ENCODE measurements at regions not wholly inside any gene's neighbourhood (a gene's known extent, or its start where the extent isn't known, plus 50 kb on each side); places are given as distances from the start of the nearest gene placed in this dataset.

- no peak for ATAC-seq
- no peak overlapping the region for H3K4me3 Mint-ChIP-seq
- no peaks in the 10 kb centered on the region for H3K36me3 Mint-ChIP-seq (ENCODE audit: low read depth)
- DNase-seq: no peak
- H3K27ac Mint-ChIP-seq: no peak overlapping the region
- H3K4me1 Mint-ChIP-seq: no peaks in the 10 kb centered on the region
- peaks cover 10% of the 10 kb centered on the region for H3K9me3 Mint-ChIP-seq
- no peaks in the 10 kb centered on the region for H3K27me3 Mint-ChIP-seq
Measured at GRCh38 chr18:29062921-29063320, 886.0 kb upstream of the CDH2 start.

DNA sequence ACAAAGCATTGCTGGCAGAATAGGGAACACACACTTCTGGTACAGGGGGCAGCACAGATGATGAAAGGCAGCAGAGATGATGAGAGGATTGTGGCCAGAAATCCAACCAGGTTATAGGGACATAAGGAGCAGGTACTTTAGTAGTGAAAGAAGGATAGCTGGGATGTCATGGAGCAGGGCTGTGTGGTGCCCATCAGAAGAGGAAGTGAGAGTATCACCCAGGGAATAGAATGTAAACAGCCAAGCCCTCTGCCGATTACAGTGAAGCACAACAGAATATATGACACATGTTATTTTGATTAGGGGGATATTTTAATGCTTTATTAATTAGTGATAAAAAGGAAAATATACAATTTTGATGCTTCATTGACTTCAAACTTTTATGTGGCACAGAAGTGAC, 883.4 kb upstream of the CDH2 start:
- H3K36me3 Mint-ChIP-seq (ENCODE audit: low read depth): no peaks in the 10 kb centered on the region
- H3K27me3 Mint-ChIP-seq: no peaks in the 10 kb centered on the region
- H3K4me1 Mint-ChIP-seq: no peaks in the 10 kb centered on the region
- peaks cover 13% of the 10 kb centered on the region for H3K9me3 Mint-ChIP-seq
- no peak overlapping the region for H3K4me3 Mint-ChIP-seq
- DNase-seq (no peak), ATAC-seq (no peak)
- no peak overlapping the region for H3K27ac Mint-ChIP-seq

GRCh38 chr18:29057703-29058102, 880.8 kb upstream of the CDH2 start:
- Mint-ChIP-seq H3K4me3 (no peak overlapping the region), H3K27ac (no peak overlapping the region), H3K4me1 (no peaks in the 10 kb centered on the region)

DNA sequence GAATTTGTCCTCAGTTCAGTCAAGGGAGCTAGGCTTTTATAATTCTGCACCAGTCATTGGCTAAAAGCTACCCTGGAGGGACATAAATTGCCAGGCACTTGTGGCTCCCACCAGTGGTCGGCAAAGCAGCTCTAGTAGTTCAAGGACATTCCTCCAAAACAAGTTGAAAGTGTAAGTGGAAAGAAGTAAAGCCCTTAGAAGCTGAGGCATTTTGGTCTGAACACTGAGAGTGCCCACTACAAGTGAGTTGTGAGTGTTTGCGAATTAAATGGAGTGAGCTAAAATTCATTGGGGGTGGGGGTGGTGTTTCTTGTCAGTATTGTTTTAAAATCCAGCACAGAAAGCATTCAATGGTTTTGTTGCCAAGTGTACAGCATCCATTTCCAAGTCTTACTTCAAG, 879.9 kb upstream of the CDH2 start:
- no peak for DNase-seq
- Mint-ChIP-seq H3K36me3 (ENCODE audit: low read depth) (no peaks in the 10 kb centered on the region), H3K4me3 (no peak overlapping the region), H3K27me3 (no peaks in the 10 kb centered on the region), H3K4me1 (no peaks in the 10 kb centered on the region), H3K27ac (no peak overlapping the region), H3K9me3 (peaks cover 22% of the 10 kb centered on the region)
- ATAC-seq: no peak

More at GRCh38 chr18:29057703-29058102, 880.8 kb upstream of the CDH2 start:
- Mint-ChIP-seq H3K27me3 (no peaks in the 10 kb centered on the region), H3K36me3 (ENCODE audit: low read depth) (no peaks in the 10 kb centered on the region), H3K9me3 (peaks cover 14% of the 10 kb centered on the region)
- DNase-seq: no peak
- ATAC-seq: no peak

DNA sequence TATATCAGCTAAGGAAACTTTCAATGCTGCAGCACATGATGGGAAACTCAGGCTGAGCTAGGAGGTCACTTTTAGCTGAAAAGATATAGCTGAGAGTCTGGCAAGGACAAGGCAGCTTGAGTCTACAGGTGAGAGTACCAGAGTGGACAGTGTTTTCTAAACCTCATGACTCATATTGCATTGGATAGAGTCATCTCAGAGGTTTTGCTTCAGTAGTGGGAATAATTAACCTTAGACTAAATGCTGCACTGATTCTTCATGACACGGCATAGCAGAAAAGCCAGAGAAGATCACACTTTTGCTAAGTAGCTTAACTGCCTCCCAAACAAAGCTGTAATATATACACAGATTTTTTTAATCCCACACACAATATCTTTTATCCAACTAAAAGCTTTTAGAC, 865.0 kb upstream of the CDH2 start:
- no peak for DNase-seq
- H3K27me3 Mint-ChIP-seq: no peaks in the 10 kb centered on the region
- no peak overlapping the region for H3K4me3 Mint-ChIP-seq
- no peaks in the 10 kb centered on the region for H3K36me3 Mint-ChIP-seq (ENCODE audit: low read depth)
- H3K27ac Mint-ChIP-seq: no peak overlapping the region
- H3K4me1 Mint-ChIP-seq: no peaks in the 10 kb centered on the region
- H3K9me3 Mint-ChIP-seq: peaks cover 5% of the 10 kb centered on the region
- ATAC-seq: no peak

DNA sequence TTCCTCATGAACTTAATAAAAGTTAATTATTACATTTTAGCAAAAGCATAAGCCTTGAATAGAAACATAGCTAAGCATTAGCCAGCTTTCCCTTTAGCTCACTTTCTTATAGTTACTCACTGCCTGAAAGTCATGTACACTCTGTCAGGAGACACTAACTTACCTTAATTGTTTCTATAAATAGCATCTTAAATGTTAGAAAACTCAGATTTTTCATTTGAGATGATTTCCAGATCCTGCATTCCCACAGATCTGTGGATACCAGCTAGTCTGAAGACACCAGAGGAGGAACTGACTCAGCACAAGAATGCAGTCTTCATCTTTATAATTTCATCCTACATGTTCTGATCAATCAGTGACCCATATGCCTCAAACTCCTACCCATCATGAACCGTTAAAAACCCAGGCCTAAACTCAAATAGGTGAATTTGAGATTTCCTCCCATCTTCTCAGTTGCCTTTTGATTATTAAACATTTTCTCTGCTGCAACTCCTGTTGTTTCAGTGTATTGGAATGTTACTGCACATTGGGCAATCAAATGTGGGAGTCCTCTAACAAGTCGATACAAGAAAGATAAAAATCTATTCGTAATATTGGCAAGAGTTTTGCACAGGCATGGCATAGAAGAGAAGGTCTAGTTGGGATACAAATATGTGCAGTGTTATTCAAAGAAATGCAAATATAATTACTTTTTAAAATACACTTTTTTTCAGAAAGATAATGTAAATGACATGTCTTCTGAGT, 857.4 kb upstream of the CDH2 start:
- Mint-ChIP-seq H3K9me3 (peaks cover 13% of the 10 kb centered on the region), H3K4me1 (no peaks in the 10 kb centered on the region), H3K4me3 (no peak overlapping the region), H3K27me3 (no peaks in the 10 kb centered on the region), H3K36me3 (ENCODE audit: low read depth) (no peaks in the 10 kb centered on the region), H3K27ac (no peak overlapping the region)
- ATAC-seq (no peak), DNase-seq (no peak)

- Mint-ChIP-seq H3K4me1 (no peaks in the 10 kb centered on the region), H3K9me3 (peaks cover 8% of the 10 kb centered on the region), H3K36me3 (ENCODE audit: low read depth) (no peaks in the 10 kb centered on the region), H3K27ac (no peak overlapping the region), H3K27me3 (no peaks in the 10 kb centered on the region), H3K4me3 (no peak overlapping the region)
- ATAC-seq (no peak), DNase-seq (no peak)
Measured at GRCh38 chr18:29028560-29028959, 851.6 kb upstream of the CDH2 start.

DNA sequence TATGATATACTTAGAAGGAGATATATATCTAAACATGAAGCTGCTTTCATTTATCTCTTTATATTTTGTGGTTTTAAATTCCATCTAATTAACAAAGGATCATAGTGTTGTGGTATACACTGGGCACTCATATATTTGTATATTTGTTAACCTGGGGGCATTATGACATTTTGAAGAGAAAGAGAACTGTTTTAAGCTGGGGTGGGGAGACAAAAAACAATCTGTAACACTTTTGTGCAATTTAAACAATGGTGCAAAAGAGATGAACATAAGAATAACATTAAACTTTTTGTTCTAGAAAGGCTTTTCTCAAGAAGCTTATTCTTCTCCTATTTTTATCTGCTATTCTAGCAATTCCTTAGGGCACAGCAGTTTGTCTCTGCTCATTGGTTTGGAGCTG, 842.0 kb upstream of the CDH2 start:
- H3K27me3 Mint-ChIP-seq: no peaks in the 10 kb centered on the region
- no peak overlapping the region for H3K4me3 Mint-ChIP-seq
- no peaks in the 10 kb centered on the region for H3K4me1 Mint-ChIP-seq
- H3K9me3 Mint-ChIP-seq: peaks cover 6% of the 10 kb centered on the region
- no peak for DNase-seq
- no peak overlapping the region for H3K27ac Mint-ChIP-seq
- no peaks in the 10 kb centered on the region for H3K36me3 Mint-ChIP-seq (ENCODE audit: low read depth)
- ATAC-seq: no peak

GRCh38 chr18:29012883-29013465, 836.0 kb upstream of the CDH2 start:
- Mint-ChIP-seq H3K27ac (no peak overlapping the region), H3K4me3 (no peak overlapping the region), H3K36me3 (ENCODE audit: low read depth) (no peaks in the 10 kb centered on the region), H3K4me1 (no peaks in the 10 kb centered on the region), H3K9me3 (no peaks in the 10 kb centered on the region), H3K27me3 (no peaks in the 10 kb centered on the region)
- no peak for DNase-seq
- ATAC-seq: no peak

GRCh38 chr18:29012364-29012763, 835.4 kb upstream of the CDH2 start:
- no peaks in the 10 kb centered on the region for H3K36me3 Mint-ChIP-seq (ENCODE audit: low read depth)
- H3K9me3 Mint-ChIP-seq: no peaks in the 10 kb centered on the region
- H3K27ac Mint-ChIP-seq: no peak overlapping the region
- DNase-seq (no peak), ATAC-seq (no peak)
- H3K4me3 Mint-ChIP-seq: no peak overlapping the region
- no peaks in the 10 kb centered on the region for H3K27me3 Mint-ChIP-seq
- no peaks in the 10 kb centered on the region for H3K4me1 Mint-ChIP-seq

GRCh38 chr18:29009250-29009803, 832.4 kb upstream of the CDH2 start:
- Mint-ChIP-seq H3K9me3 (no peaks in the 10 kb centered on the region), H3K36me3 (ENCODE audit: low read depth) (no peaks in the 10 kb centered on the region), H3K27me3 (no peaks in the 10 kb centered on the region), H3K27ac (no peak overlapping the region), H3K4me1 (no peaks in the 10 kb centered on the region), H3K4me3 (no peak overlapping the region)
- ATAC-seq: no peak
- no peak for DNase-seq

DNA sequence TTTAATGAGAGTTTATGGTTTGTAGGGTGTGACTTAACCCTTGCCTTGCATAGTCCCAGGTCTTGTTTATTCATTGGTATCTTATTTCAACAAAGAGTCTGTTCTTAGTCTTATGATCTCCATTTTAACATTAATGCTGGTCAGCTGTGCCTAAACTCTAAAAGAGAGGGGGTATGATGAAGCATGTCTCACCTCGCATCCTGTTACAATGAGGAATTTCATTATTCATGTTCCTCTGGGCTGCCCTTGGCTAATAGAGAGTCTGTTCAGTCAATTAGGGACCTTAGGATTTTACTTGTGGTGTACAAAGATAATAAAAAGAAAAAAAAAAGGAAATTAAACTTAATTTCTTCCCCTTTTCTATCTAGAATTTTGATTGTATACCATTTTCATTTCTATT, 831.9 kb upstream of the CDH2 start:
- no peaks in the 10 kb centered on the region for H3K36me3 Mint-ChIP-seq (ENCODE audit: low read depth)
- no peak for DNase-seq
- H3K4me3 Mint-ChIP-seq: no peak overlapping the region
- no peak for ATAC-seq
- H3K27me3 Mint-ChIP-seq: no peaks in the 10 kb centered on the region
- H3K9me3 Mint-ChIP-seq: no peaks in the 10 kb centered on the region
- H3K4me1 Mint-ChIP-seq: no peaks in the 10 kb centered on the region
- H3K27ac Mint-ChIP-seq: no peak overlapping the region

GRCh38 chr18:29007986-29008654, 831.2 kb upstream of the CDH2 start:
- Mint-ChIP-seq H3K36me3 (ENCODE audit: low read depth) (no peaks in the 10 kb centered on the region), H3K4me1 (no peaks in the 10 kb centered on the region), H3K27ac (no peak overlapping the region), H3K9me3 (peaks cover 3% of the 10 kb centered on the region), H3K4me3 (no peak overlapping the region), H3K27me3 (no peaks in the 10 kb centered on the region)
- DNase-seq (no peak), ATAC-seq (no peak)

DNA sequence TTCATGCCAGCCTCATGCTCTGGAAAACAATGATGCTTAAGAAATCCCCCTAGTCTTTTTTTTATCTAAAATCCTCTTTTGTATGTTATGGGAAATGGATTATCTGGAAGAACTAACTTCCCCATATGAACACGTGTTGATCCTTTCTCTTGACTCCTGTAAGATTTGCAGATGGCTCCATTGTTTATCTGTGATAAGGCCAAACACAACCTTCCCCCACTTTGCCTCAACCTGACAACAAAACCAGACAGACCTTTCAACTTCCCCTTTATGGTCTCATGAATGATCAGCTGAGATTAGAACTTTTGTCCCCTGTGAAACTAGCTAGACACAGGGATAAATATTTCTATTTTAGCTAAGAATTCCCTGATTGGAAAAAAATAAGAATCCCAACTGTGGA, 828.0 kb upstream of the CDH2 start:
- DNase-seq: no peak
- no peak overlapping the region for H3K27ac Mint-ChIP-seq
- peaks cover 5% of the 10 kb centered on the region for H3K9me3 Mint-ChIP-seq
- ATAC-seq: no peak
- H3K4me3 Mint-ChIP-seq: no peak overlapping the region
- H3K27me3 Mint-ChIP-seq: no peaks in the 10 kb centered on the region
- no peaks in the 10 kb centered on the region for H3K36me3 Mint-ChIP-seq (ENCODE audit: low read depth)
- no peaks in the 10 kb centered on the region for H3K4me1 Mint-ChIP-seq

DNA sequence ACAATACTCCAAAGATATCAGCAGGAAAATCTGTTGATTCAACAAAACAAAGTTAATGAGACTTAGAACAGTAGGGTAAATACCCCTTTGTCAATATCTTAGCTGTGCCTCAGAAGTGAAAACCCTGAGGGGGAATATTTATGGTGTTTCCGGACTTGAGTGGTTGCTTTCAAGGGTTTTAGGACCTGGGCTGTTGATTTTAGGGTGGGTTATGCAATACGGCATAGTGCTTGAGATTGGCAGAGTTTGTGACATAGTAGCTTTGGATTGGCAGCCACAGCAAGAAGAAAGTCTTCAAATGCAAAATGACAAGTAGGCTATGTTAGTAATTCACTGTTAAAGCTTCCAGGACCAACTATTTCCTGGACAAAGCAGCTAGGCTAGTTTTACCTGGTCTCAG, 826.3 kb upstream of the CDH2 start:
- no peak for ATAC-seq
- Mint-ChIP-seq H3K27ac (no peak overlapping the region), H3K27me3 (no peaks in the 10 kb centered on the region), H3K4me1 (no peaks in the 10 kb centered on the region), H3K4me3 (no peak overlapping the region), H3K9me3 (peaks cover 5% of the 10 kb centered on the region), H3K36me3 (ENCODE audit: low read depth) (no peaks in the 10 kb centered on the region)
- DNase-seq: no peak
